ENCODE measurements at regions not wholly inside any gene's neighbourhood (a gene's known extent, or its start where the extent isn't known, plus 50 kb on each side); places are given as distances from the start of the nearest gene placed in this dataset.

GRCh38 chr16:10314811-10315210, 71.0 kb upstream of the ATF7IP2 start:
- DNase-seq (ENCODE audit: low spot score) = peak; percentile 57

GRCh38 chr16:10317425-10318001, 68.3 kb upstream of the ATF7IP2 start:
- no peak for DNase-seq (ENCODE audit: low spot score)

GRCh38 chr16:10318798-10319500, 66.9 kb upstream of the ATF7IP2 start:
- no peak for DNase-seq (ENCODE audit: low spot score)

GRCh38 chr16:10321407-10322387, 64.2 kb upstream of the ATF7IP2 start:
- DNase-seq (ENCODE audit: low spot score) = no peak

- no peak for DNase-seq (ENCODE audit: low spot score)
Observed at GRCh38 chr16:10322723-10323527, 62.9 kb upstream of the ATF7IP2 start.

- DNase-seq (ENCODE audit: low spot score) = no peak
Observed at GRCh38 chr16:10323528-10323869, 62.4 kb upstream of the ATF7IP2 start.

GRCh38 chr16:10324210-10324609, 61.7 kb upstream of the ATF7IP2 start:
- DNase-seq (ENCODE audit: low spot score) = no peak

- no peak for DNase-seq (ENCODE audit: low spot score)
Observed at GRCh38 chr16:10325783-10326543, 59.9 kb upstream of the ATF7IP2 start.

- DNase-seq (ENCODE audit: low spot score) = no peak
Observed at GRCh38 chr16:10326647-10327046, 59.2 kb upstream of the ATF7IP2 start.

GRCh38 chr16:10328291-10328690, 57.6 kb upstream of the ATF7IP2 start:
- peak; percentile 77 for DNase-seq (ENCODE audit: low spot score)

- peak; percentile 43 for DNase-seq (ENCODE audit: low spot score)
Observed at GRCh38 chr16:10332241-10332640, 53.6 kb upstream of the ATF7IP2 start.

GRCh38 chr16:10332775-10333174, 53.1 kb upstream of the ATF7IP2 start:
- no peak for DNase-seq (ENCODE audit: low spot score)

GRCh38 chr16:10333321-10334032, 52.4 kb upstream of the ATF7IP2 start:
- no peak for DNase-seq (ENCODE audit: low spot score)

- no peak for DNase-seq (ENCODE audit: low spot score)
Observed at GRCh38 chr16:10335681-10336080, 50.2 kb upstream of the ATF7IP2 start.
